A549 (cell line): ENCODE measurements at regions not wholly inside any gene's neighbourhood (a gene's known extent, or its start where the extent isn't known, plus 50 kb on each side); places are given as distances from the start of the nearest gene placed in this dataset.

Source experiments
- ATAC-seq, 2 experiments: fragments of 200-7000 bp in 1 of 2; fragments of >200 bp in 1 of 2; cut with Nextera tagmentation in 1 of 2; cut with Tn5 transposase in 1 of 2; 3 replicates each; pipeline versions ENCODE4 v1.8.0 to v1.9.1; 2018 to 2020; ENCODE audit warnings: mild to moderate bottlenecking in 1 of 2, moderate library complexity in 1 of 2
- CTCF ChIA-PET: fragments of 300-600 bp; sonication (Branson Sonifier 250); formaldehyde crosslinking; extraction: SDS; loops from one replicate; lab custom pipeline; 2021; ENCODE audit warnings: antibody characterized with exemption, inconsistent platforms; lab: Yijun Ruan, JAX
- POLR2A ChIA-PET: fragments of 350-600 bp; formaldehyde crosslinking; extraction: SDS; loops from one replicate; lab custom pipeline; 2021; ENCODE audit warnings: antibody characterized with exemption, inconsistent platforms; lab: Yijun Ruan, JAX
- DNase-seq, 2 experiments: peaks; one replicate each; pipeline versions ENCODE4 v3.0.0 to v3.0.0-alpha.2; 2011 to 2016; ENCODE audit warnings: low read depth in 1 of 2, low spot score in 1 of 2
- FAIRE-seq: peaks from 2 replicates; lab custom pipeline; 2011; peaks lifted over from hg19 to GRCh38; lab: Jason Lieb, UNC
- H3K27ac ChIP-seq, 2 experiments: fragments of >200 bp; sonication (Bioruptor Twin); formaldehyde crosslinking; 3 replicates each; pipeline ENCODE4 v1.5.1; 2016 to 2017
- H3K4me1 ChIP-seq: fragments of >200 bp; sonication (Bioruptor Twin); formaldehyde crosslinking; 3 replicates; pipeline ENCODE4 v1.6.1; 2016
- H3K4me2 ChIP-seq: fragments of >200 bp; sonication (Bioruptor Twin); formaldehyde crosslinking; 3 replicates; pipeline ENCODE4 v1.6.1; 2016
- H3K4me3 ChIP-seq: fragments of >200 bp; sonication (Bioruptor Twin); formaldehyde crosslinking; 3 replicates; pipeline ENCODE4 v1.5.1; 2016
- H3K9me3 ChIP-seq: fragments of >200 bp; sonication (Bioruptor Twin); formaldehyde crosslinking; 3 replicates; pipeline ENCODE4 v1.6.1; 2016
- ATOH8 ChIP-seq: fragments of 250-450 bp; sonication (Bioruptor Pico); IDR thresholded peaks from 2 replicates; pipeline ENCODE4 v1.5.0; 2020; ENCODE audit warnings: low read depth, mild to moderate bottlenecking, moderate library complexity
- BCL3 ChIP-seq: fragments of >200 bp; sonication (Bioruptor Twin); formaldehyde crosslinking; IDR thresholded peaks from 3 replicates; pipeline ENCODE4 v1.6.1; 2016
- CBX8 ChIP-seq: fragments of 200-600 bp; sonication (generic); IDR thresholded peaks from 2 replicates; pipeline ENCODE4 v1.6.1; 2016
- CHD2 ChIP-seq: fragments of 150-350 bp; IDR thresholded peaks from 2 replicates; pipeline ENCODE4 v1.6.1; 2014; ENCODE audit warnings: low read length; ENCODE audit not compliant: partially characterized antibody
- GATA3 ChIP-seq: IDR thresholded peaks from 2 replicates; pipeline ENCODE4 v1.6.1; 2012; ENCODE audit warnings: borderline replicate concordance
- HMGXB4 ChIP-seq: fragments of 250-450 bp; sonication (Bioruptor Pico); IDR thresholded peaks from 2 replicates; pipeline ENCODE4 v1.5.0; 2021; ENCODE audit warnings: mild to moderate bottlenecking, moderate library complexity, borderline replicate concordance
- JUN ChIP-seq, 2 experiments: fragments of >200 bp; sonication (Bioruptor Twin); formaldehyde crosslinking; IDR thresholded peaks; 2 replicates in 1 of 2; 3 replicates in 1 of 2; pipeline ENCODE4 v1.6.1; 2016 to 2017
- JUNB ChIP-seq: fragments of >200 bp; sonication (Bioruptor Twin); formaldehyde crosslinking; IDR thresholded peaks from 2 replicates; pipeline ENCODE4 v1.6.1; 2016
- KDM1A ChIP-seq: fragments of 200-600 bp; sonication (generic); IDR thresholded peaks from 2 replicates; pipeline ENCODE4 v1.6.1; 2016; ENCODE audit warnings: low read depth, mild to moderate bottlenecking
- KDM5A ChIP-seq: fragments of 200-600 bp; sonication (generic); IDR thresholded peaks from 2 replicates; pipeline ENCODE4 v1.6.1; 2016; ENCODE audit warnings: antibody characterized with exemption, mild to moderate bottlenecking
- MAX ChIP-seq: IDR thresholded peaks from 2 replicates; pipeline ENCODE4 v1.6.1; 2012
- MAZ ChIP-seq: fragments of 150-350 bp; IDR thresholded peaks from 2 replicates; pipeline ENCODE4 v1.6.1; 2014; ENCODE audit warnings: antibody characterized with exemption, low read depth, low read length, borderline replicate concordance
- POLR2AphosphoS2 ChIP-seq: conservative IDR thresholded peaks from 2 replicates; pipeline ENCODE4 v1.6.1; 2012; ENCODE audit warnings: low read length, improper control_type of control experiment, inconsistent platforms
- RARB ChIP-seq: fragments of 250-450 bp; sonication (Bioruptor Pico); IDR thresholded peaks from 2 replicates; pipeline ENCODE4 v1.8.0; 2021; ENCODE audit warnings: mild to moderate bottlenecking, moderate library complexity
- RCOR1 ChIP-seq: fragments of 150-350 bp; IDR thresholded peaks from 2 replicates; pipeline ENCODE4 v1.6.1; 2014; ENCODE audit warnings: antibody characterized with exemption, low read length, low read depth
- SREBF2 ChIP-seq: fragments of 450-650 bp; IDR thresholded peaks from 2 replicates; pipeline ENCODE4 v1.6.1; 2014; ENCODE audit warnings: mild to moderate bottlenecking, moderate library complexity
- USF2 ChIP-seq: fragments of 450-650 bp; IDR thresholded peaks from 2 replicates; pipeline ENCODE4 v1.6.1; 2014; ENCODE audit warnings: antibody characterized with exemption
- ZC3H11A ChIP-seq: fragments of 450-650 bp; IDR thresholded peaks from 2 replicates; pipeline ENCODE4 v1.6.1; 2014; ENCODE audit warnings: antibody characterized with exemption, mild to moderate bottlenecking
- ZFP36 ChIP-seq: fragments of 450-650 bp; IDR thresholded peaks from 2 replicates; pipeline ENCODE4 v1.6.1; 2014; ENCODE audit warnings: borderline replicate concordance; ENCODE audit not compliant: partially characterized antibody
- WGBS: methylation state at CpG from one replicate; pipeline ENCODE4 v1.1.6; 2017; ENCODE audit errors: missing lambda C conversion rate; 5-methylcytosine and 5-hydroxymethylcytosine counted together

GRCh38 chr1:3981746-3982505, 81.9 kb upstream of the C1orf174 start:
- ATAC-seq, result no peak
- POLR2A ChIA-PET, result no interaction called here
- TF ChIP-seq ATOH8, result no peak
- TF ChIP-seq RARB (CRISPR knock-in tag), result no peak
- TF ChIP-seq USF2, result no peak
- TF ChIP-seq JUNB, result no peak
- TF ChIP-seq SREBF2, result no peak
- no peak for TF ChIP-seq ZC3H11A
- TF ChIP-seq RCOR1, result no peak
- no peak for TF ChIP-seq KDM1A
- no peak for TF ChIP-seq KDM5A
- no peak for TF ChIP-seq BCL3
- TF ChIP-seq CHD2, result no peak
- no peak for TF ChIP-seq ZFP36
- TF ChIP-seq CBX8, result no peak
- no peak for TF ChIP-seq MAZ
- TF ChIP-seq MAX, result no peak
- TF ChIP-seq, all 56 proteins: peak for 0
- FAIRE-seq (no peak), DNase-seq (no peak)
- no peak overlapping the region for H3K4me3 ChIP-seq
- H3K9me3 ChIP-seq, result no peaks in the 10 kb centered on the region
- no peak overlapping the region for H3K4me2 ChIP-seq
- H3K27ac ChIP-seq, result no peak overlapping the region
- CTCF ChIA-PET, result no interaction called here
- WGBS, result 16% methylated on average over 4 of the region's 12 CpGs
- H3K4me1 ChIP-seq, result no peaks in the 10 kb centered on the region

GRCh38 chr1:3983181-3983580, 83.1 kb upstream of the C1orf174 start:
- ATAC-seq (no peak), FAIRE-seq (no peak)
- no peak overlapping the region for H3K27ac ChIP-seq
- CTCF ChIA-PET, result no interaction called here
- TF ChIP-seq HMGXB4 (CRISPR knock-in tag) (no peak), CHD2 (no peak), JUN (IDR thresholded peaks at IDR 0.05) (no peak), POLR2AphosphoS2 (no peak), GATA3 (no peak), RCOR1 (no peak), MAX (no peak)
- TF ChIP-seq, all 56 proteins: peak for 0
- whole genome bisulfite sequencing, result 18% methylated on average over 7 of the region's 9 CpGs
- Histone ChIP-seq H3K9me3 (no peaks in the 10 kb centered on the region), H3K4me2 (no peak overlapping the region), H3K4me1 (no peaks in the 10 kb centered on the region), H3K4me3 (no peak overlapping the region)
- no peak for DNase-seq
- POLR2A ChIA-PET, result no interaction called here
